ENCODE measurements at regions not wholly inside any gene's neighbourhood (a gene's known extent, or its start where the extent isn't known, plus 50 kb on each side); places are given as distances from the start of the nearest gene placed in this dataset.

DNA sequence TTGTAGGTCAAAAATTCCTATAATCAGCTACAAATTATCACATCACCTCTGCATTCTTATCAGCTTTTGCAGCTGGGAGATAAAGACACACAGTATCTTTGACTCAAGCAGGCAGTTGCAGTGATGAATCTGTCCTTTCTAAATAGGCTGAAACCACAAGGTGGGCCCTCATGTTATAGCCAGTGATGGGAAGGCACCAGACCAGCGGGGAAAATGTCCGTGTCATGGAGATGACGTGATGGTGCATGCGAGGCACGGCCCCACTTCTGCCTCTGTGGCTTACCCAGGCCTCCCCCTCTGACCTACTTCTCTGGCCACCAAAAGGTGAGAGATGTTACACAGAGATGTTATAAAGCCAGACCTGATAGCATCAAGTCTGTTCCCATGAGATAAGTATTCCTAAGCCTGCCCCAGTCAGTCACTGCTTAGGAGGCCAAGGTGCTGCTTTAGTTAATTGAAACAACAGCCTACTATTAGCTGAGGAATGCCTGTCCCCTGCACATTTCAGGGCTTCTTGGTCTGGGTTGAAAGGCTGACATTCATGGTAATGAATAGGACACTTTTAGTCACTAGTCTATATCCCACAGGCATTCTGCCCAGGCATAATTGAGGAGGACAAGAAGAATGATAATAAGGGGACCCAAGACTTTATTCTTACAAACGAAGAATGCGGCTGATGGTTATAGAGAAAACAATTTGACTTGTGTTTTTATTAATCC, 327.9 kb downstream of the LPIN1 start:
- intact Hi-C loops (cut with micrococcal nuclease) = no loop called here
- Mint-ChIP-seq H3K27me3 (no peaks in the 10 kb centered on the region), H3K9me3 (no peaks in the 10 kb centered on the region), H3K36me3 (ENCODE audit: low read depth) (no peaks in the 10 kb centered on the region), H3K4me1 (ENCODE audit: low read depth) (no peaks in the 10 kb centered on the region), H3K27ac (no peak overlapping the region), H3K4me3 (no peak overlapping the region)
- DNase-seq (peak; percentile 9), ATAC-seq (peak; percentile 49)
- ChIA-PET POLR2A (no interaction called here), CTCF (interaction anchor here (1.0 kb wide), 1 partner anchor 39 kb away, joined by 3 read pairs; no protein-coding TSS in a partner anchor)
- TF ChIP-seq, protein P1, sequence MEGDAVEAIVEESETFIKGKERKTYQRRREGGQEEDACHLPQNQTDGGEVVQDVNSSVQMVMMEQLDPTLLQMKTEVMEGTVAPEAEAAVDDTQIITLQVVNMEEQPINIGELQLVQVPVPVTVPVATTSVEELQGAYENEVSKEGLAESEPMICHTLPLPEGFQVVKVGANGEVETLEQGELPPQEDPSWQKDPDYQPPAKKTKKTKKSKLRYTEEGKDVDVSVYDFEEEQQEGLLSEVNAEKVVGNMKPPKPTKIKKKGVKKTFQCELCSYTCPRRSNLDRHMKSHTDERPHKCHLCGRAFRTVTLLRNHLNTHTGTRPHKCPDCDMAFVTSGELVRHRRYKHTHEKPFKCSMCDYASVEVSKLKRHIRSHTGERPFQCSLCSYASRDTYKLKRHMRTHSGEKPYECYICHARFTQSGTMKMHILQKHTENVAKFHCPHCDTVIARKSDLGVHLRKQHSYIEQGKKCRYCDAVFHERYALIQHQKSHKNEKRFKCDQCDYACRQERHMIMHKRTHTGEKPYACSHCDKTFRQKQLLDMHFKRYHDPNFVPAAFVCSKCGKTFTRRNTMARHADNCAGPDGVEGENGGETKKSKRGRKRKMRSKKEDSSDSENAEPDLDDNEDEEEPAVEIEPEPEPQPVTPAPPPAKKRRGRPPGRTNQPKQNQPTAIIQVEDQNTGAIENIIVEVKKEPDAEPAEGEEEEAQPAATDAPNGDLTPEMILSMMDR (IDR thresholded peaks at IDR 0.05) = no peak

DNA sequence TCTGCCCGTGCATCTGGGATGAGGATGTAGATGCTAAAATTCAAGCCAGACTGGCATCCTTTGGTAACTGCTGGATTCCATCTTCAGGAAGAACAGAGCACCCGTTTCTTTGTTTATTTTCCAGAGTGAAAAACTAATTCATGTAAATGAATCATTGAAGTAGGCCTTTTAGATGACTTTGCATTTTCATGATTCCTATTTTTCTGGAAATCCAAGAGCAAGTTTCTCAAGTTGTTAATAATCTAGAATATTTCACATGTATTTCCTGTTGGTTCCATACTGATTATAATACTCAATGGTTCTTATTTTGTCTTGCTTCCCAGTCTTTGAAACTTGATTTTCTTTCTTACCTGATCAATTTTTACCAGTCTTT, 328.4 kb downstream of the LPIN1 start:
- H3K27me3 Mint-ChIP-seq = no peaks in the 10 kb centered on the region
- H3K4me3 Mint-ChIP-seq = no peak overlapping the region
- intact Hi-C loops (cut with micrococcal nuclease) = no loop called here
- TF ChIP-seq, protein P1 (IDR thresholded peaks at IDR 0.05) = no peak
- H3K36me3 Mint-ChIP-seq (ENCODE audit: low read depth) = no peaks in the 10 kb centered on the region
- DNase-seq = no peak
- no peak for ATAC-seq
- H3K27ac Mint-ChIP-seq = no peak overlapping the region
- no peaks in the 10 kb centered on the region for H3K9me3 Mint-ChIP-seq
- ChIA-PET POLR2A (no interaction called here), CTCF (interaction anchor here (1.0 kb wide), 1 partner anchor 39 kb away, joined by 3 read pairs; no protein-coding TSS in a partner anchor)
- H3K4me1 Mint-ChIP-seq (ENCODE audit: low read depth) = no peaks in the 10 kb centered on the region

DNA sequence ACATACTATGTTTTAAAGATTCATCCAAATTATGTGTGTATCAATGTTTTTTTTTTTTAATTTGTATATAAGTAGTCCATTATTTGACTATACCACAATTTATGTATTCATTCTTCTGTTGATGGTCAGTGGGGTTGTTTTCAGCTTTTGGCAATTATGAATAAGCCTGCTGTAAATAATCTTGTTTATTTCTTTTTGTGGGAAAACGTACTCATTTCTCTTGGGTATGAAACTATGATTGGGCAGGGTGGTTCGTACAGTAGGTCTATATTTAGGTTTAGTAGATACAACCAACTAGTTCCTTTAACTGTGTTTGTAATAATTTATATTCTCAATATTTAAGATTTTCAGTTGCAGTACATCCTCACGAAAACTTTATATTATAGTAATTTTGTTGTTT, 329.2 kb downstream of the LPIN1 start:
- Mint-ChIP-seq H3K27ac (no peak overlapping the region), H3K9me3 (no peaks in the 10 kb centered on the region), H3K4me1 (ENCODE audit: low read depth) (no peaks in the 10 kb centered on the region), H3K36me3 (ENCODE audit: low read depth) (no peaks in the 10 kb centered on the region), H3K4me3 (no peak overlapping the region), H3K27me3 (no peaks in the 10 kb centered on the region)
- ChIA-PET CTCF (no interaction called here), POLR2A (no interaction called here)
- intact Hi-C loops (cut with micrococcal nuclease) = no loop called here
- DNase-seq (no peak), ATAC-seq (no peak)
- TF ChIP-seq, protein P1 (IDR thresholded peaks at IDR 0.05) = no peak

GRCh38 chr2:12076810-12077209, 330.4 kb downstream of the LPIN1 start:
- ChIA-PET POLR2A (no interaction called here), CTCF (no interaction called here)
- H3K9me3 Mint-ChIP-seq = no peaks in the 10 kb centered on the region
- no peak overlapping the region for H3K4me3 Mint-ChIP-seq
- intact Hi-C loops (cut with micrococcal nuclease) = no loop called here
- TF ChIP-seq, protein P1 (IDR thresholded peaks at IDR 0.05) = no peak
- no peak overlapping the region for H3K27ac Mint-ChIP-seq
- H3K36me3 Mint-ChIP-seq (ENCODE audit: low read depth) = no peaks in the 10 kb centered on the region
- ATAC-seq (no peak), DNase-seq (no peak)
- H3K4me1 Mint-ChIP-seq (ENCODE audit: low read depth) = peaks cover 5% of the 10 kb centered on the region
- no peaks in the 10 kb centered on the region for H3K27me3 Mint-ChIP-seq

- Mint-ChIP-seq H3K9me3 (no peaks in the 10 kb centered on the region), H3K4me3 (no peak overlapping the region), H3K27ac (no peak overlapping the region), H3K4me1 (ENCODE audit: low read depth) (peaks cover 8% of the 10 kb centered on the region), H3K36me3 (ENCODE audit: low read depth) (no peaks in the 10 kb centered on the region), H3K27me3 (no peaks in the 10 kb centered on the region)
- POLR2A ChIA-PET = no interaction called here
- CTCF ChIA-PET = no interaction called here
- intact Hi-C loops (cut with micrococcal nuclease) = no loop called here
- TF ChIP-seq, protein P1 (IDR thresholded peaks at IDR 0.05) = no peak
- DNase-seq (no peak), ATAC-seq (no peak)
Measured at GRCh38 chr2:12080360-12080759, 333.9 kb downstream of the LPIN1 start.

Data from activated CD8-positive, alpha-beta T cell treated with anti-CD3 and anti-CD28 coated beads for 36 hours (primary cell).